Peyer's patch (tissue), 4 donors: ENCODE measurements at regions not wholly inside any gene's neighbourhood (a gene's known extent, or its start where the extent isn't known, plus 50 kb on each side); places are given as distances from the start of the nearest gene placed in this dataset.

ENCODE experiments used
- POLR2A ChIP-seq, 2 donors: fragments of 450-650 bp; IDR thresholded peaks; one replicate each; pipeline ENCODE4 v1.5.1; 2017; ENCODE audit warnings: antibody characterized with exemption in 2 of 2, mild to moderate bottlenecking in 2 of 2, moderate library complexity in 2 of 2
- TF ChIP-seq, protein P1 (sequence below), 6 experiments: fragments of 450-650 bp in 4 of 6; fragments of 200-600 bp in 2 of 6; sonication (generic) in 1 of 6; IDR thresholded peaks; one replicate each; pipeline ENCODE4 v1.5.1; 2017 to 2019; ENCODE audit warnings: antibody characterized with exemption in 6 of 6, mild to moderate bottlenecking in 3 of 6, moderate library complexity in 1 of 6

GRCh38 chr9:2496169-2496568 lies 125.4 kb upstream of the VLDLR start:
- TF ChIP-seq, protein P1, sequence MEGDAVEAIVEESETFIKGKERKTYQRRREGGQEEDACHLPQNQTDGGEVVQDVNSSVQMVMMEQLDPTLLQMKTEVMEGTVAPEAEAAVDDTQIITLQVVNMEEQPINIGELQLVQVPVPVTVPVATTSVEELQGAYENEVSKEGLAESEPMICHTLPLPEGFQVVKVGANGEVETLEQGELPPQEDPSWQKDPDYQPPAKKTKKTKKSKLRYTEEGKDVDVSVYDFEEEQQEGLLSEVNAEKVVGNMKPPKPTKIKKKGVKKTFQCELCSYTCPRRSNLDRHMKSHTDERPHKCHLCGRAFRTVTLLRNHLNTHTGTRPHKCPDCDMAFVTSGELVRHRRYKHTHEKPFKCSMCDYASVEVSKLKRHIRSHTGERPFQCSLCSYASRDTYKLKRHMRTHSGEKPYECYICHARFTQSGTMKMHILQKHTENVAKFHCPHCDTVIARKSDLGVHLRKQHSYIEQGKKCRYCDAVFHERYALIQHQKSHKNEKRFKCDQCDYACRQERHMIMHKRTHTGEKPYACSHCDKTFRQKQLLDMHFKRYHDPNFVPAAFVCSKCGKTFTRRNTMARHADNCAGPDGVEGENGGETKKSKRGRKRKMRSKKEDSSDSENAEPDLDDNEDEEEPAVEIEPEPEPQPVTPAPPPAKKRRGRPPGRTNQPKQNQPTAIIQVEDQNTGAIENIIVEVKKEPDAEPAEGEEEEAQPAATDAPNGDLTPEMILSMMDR (IDR thresholded peaks at IDR 0.05) = no peak
- no peak for TF ChIP-seq POLR2A (IDR thresholded peaks at IDR 0.05)
